ENCODE measurements at regions not wholly inside any gene's neighbourhood (a gene's known extent, or its start where the extent isn't known, plus 50 kb on each side); places are given as distances from the start of the nearest gene placed in this dataset.

DNA sequence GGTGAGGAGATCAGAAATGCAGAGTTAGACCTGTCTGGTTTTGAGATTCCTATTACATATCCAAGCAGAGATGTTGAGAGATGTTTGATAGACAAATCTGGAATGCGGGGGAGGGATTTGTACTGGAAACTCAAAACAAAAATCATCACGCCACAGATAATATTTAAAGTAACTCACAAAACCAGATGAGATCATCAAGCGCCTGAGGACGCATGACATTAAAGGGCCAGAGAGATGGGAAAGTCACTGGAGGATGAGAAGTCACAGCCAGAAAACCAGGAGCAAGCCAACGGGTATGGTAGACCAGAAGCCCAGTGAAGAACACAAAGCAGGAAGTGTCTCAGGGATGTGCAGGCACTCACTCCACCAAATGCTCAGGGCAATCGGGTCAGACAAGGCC is 87.7 kb downstream of the DLL1 start:
- TF ChIP-seq TAF1 (IDR thresholded peaks at IDR 0.05; ENCODE audit: low read depth, low read length) (no peak), SPI1 (IDR thresholded peaks at IDR 0.05; ENCODE audit: low read depth, low read length) (no peak), POLR2A (IDR thresholded peaks at IDR 0.05; ENCODE audit: low read depth, low read length) (no peak), PAX5 (IDR thresholded peaks at IDR 0.05; ENCODE audit: insufficient read depth, low read length, severe bottlenecking) (no peak), POU2F2 (IDR thresholded peaks at IDR 0.05; ENCODE audit: low read depth, low read length) (no peak), POLR2AphosphoS5 (IDR thresholded peaks at IDR 0.05; ENCODE audit: low read depth, low read length) (no peak)
